CD4-positive, CD25-positive, alpha-beta regulatory T cell (primary cell): ENCODE measurements at regions not wholly inside any gene's neighbourhood (a gene's known extent, or its start where the extent isn't known, plus 50 kb on each side); places are given as distances from the start of the nearest gene placed in this dataset.
A peak's percentile ranks its signal among the peaks of the same experiment; 100 is the strongest.

ENCODE experiments used
- ATAC-seq, 2 donors: fragments of 150-1000 bp; cut with Tn5 transposase; one replicate each; pipeline ENCODE4 v1.10.0; 2021; ENCODE audit warnings: low read depth in 2 of 2, moderate number of reproducible peaks in 2 of 2, moderate library complexity in 1 of 2
- DNase-seq, 3 donors: peaks; one replicate each; pipeline versions ENCODE4 v3.0.0 to v3.0.0-alpha.2; 2012 to 2022; ENCODE audit warnings: mixed read lengths in 1 of 3
- H3K27ac ChIP-seq: one replicate; pipeline ENCODE4 v1.7.0; 2013; ENCODE audit warnings: mild to moderate bottlenecking, low read length; ENCODE audit not compliant: insufficient read depth, poor library complexity, severe bottlenecking
- H3K27me3 ChIP-seq: one replicate; pipeline ENCODE4 v1.7.0; 2013; ENCODE audit warnings: low read length; ENCODE audit not compliant: control insufficient read depth, insufficient read depth
- H3K36me3 ChIP-seq: one replicate; pipeline ENCODE4 v1.7.0; 2013; ENCODE audit warnings: mild to moderate bottlenecking, low read length, moderate library complexity; ENCODE audit not compliant: control insufficient read depth, insufficient read depth
- H3K4me1 ChIP-seq: 2 replicates; pipeline ENCODE4 v1.7.0; 2013; ENCODE audit warnings: mild to moderate bottlenecking, low read length; ENCODE audit not compliant: insufficient read depth, control insufficient read depth, poor library complexity, severe bottlenecking
- H3K4me3 ChIP-seq: one replicate; pipeline ENCODE4 v1.7.0; 2013; ENCODE audit warnings: low read depth, mild to moderate bottlenecking, low read length, moderate library complexity
- H3K9me3 ChIP-seq, 2 experiments: 1 replicate in 1 of 2; 2 replicates in 1 of 2; pipeline ENCODE4 v1.7.0; 2013; ENCODE audit warnings: low read length in 2 of 2, mild to moderate bottlenecking in 1 of 2, moderate library complexity in 1 of 2; ENCODE audit not compliant: control insufficient read depth in 2 of 2
- H3K27ac Mint-ChIP-seq, 3 donors: one replicate each; pipeline ENCODE4 v1.8.0; 2020 to 2022; ENCODE audit warnings: mild to moderate bottlenecking in 3 of 3, mixed read lengths in 3 of 3, moderate library complexity in 2 of 3
- H3K27me3 Mint-ChIP-seq: one replicate; pipeline ENCODE4 v1.8.0; 2022; ENCODE audit warnings: mild to moderate bottlenecking, mixed read lengths
- H3K36me3 Mint-ChIP-seq: one replicate; pipeline ENCODE4 v1.8.0; 2020; ENCODE audit warnings: mixed read lengths
- H3K4me1 Mint-ChIP-seq, 4 donors: one replicate each; pipeline ENCODE4 v1.8.0; 2020 to 2022; ENCODE audit warnings: mixed read lengths in 4 of 4, mild to moderate bottlenecking in 1 of 4
- H3K4me3 Mint-ChIP-seq, 4 donors: one replicate each; pipeline ENCODE4 v1.8.0; 2020 to 2022; ENCODE audit warnings: mild to moderate bottlenecking in 4 of 4, mixed read lengths in 4 of 4, moderate library complexity in 3 of 4
- H3K9me3 Mint-ChIP-seq, 7 donors: one replicate each; pipeline ENCODE4 v1.8.0; 2020 to 2022; ENCODE audit warnings: mixed read lengths in 7 of 7, mild to moderate bottlenecking in 3 of 7, moderate library complexity in 2 of 7

GRCh38 chr12:132416121-132416673 lies 73.8 kb upstream of the FBRSL1 start:
- no peaks in the 10 kb centered on the region for H3K36me3 ChIP-seq
- Mint-ChIP-seq H3K4me1 (peaks cover 0 to 7% (median 0%) of the 10 kb centered on the region in 4 donors), H3K9me3 (peaks cover 0 to 2% (median 0%) of the 10 kb centered on the region in 7 donors), H3K4me3 (no peak overlapping the region), H3K36me3 (no peaks in the 10 kb centered on the region), H3K27me3 (peaks cover 20% of the 10 kb centered on the region), H3K27ac (no peak overlapping the region)
- no peaks in the 10 kb centered on the region for H3K27me3 ChIP-seq
- H3K9me3 ChIP-seq, result no peaks in the 10 kb centered on the region
- ATAC-seq (no peak), DNase-seq (no peak)
- no peak overlapping the region for H3K4me3 ChIP-seq
- no peak overlapping the region for H3K27ac ChIP-seq
- peaks cover 10% of the 10 kb centered on the region for H3K4me1 ChIP-seq

- no peak for ATAC-seq
- no peaks in the 10 kb centered on the region for H3K9me3 Mint-ChIP-seq
- H3K4me1 Mint-ChIP-seq, result peaks cover 0 to 7% (median 0%) of the 10 kb centered on the region in 4 donors
- Histone ChIP-seq H3K9me3 (no peaks in the 10 kb centered on the region), H3K36me3 (no peaks in the 10 kb centered on the region), H3K27me3 (no peaks in the 10 kb centered on the region), H3K4me3 (no peak overlapping the region), H3K4me1 (peaks cover 10% of the 10 kb centered on the region), H3K27ac (no peak overlapping the region)
- no peaks in the 10 kb centered on the region for H3K36me3 Mint-ChIP-seq
- DNase-seq, result peak in 1 of 3 donors; percentile 20
- H3K27ac Mint-ChIP-seq, result no peak overlapping the region
- peaks cover 17% of the 10 kb centered on the region for H3K27me3 Mint-ChIP-seq
- no peak overlapping the region for H3K4me3 Mint-ChIP-seq
These were observed 74.4 kb upstream of the FBRSL1 start for GRCh38 chr12:132415327-132416120.

GRCh38 chr12:132414634-132415326 lies 75.2 kb upstream of the FBRSL1 start:
- peak; percentile 80 to 88 for ATAC-seq
- peaks cover 12% of the 10 kb centered on the region for H3K27me3 Mint-ChIP-seq
- H3K36me3 Mint-ChIP-seq, result no peaks in the 10 kb centered on the region
- peak overlapping the region in 1 of 4 donors; percentile 61 for H3K4me3 Mint-ChIP-seq
- H3K4me3 ChIP-seq, result no peak overlapping the region
- H3K9me3 Mint-ChIP-seq, result no peaks in the 10 kb centered on the region
- peak; percentile 60 to 74 (median 73) for DNase-seq
- H3K36me3 ChIP-seq, result no peaks in the 10 kb centered on the region
- H3K27ac Mint-ChIP-seq, result no peak overlapping the region
- H3K27ac ChIP-seq, result no peak overlapping the region
- peaks cover 10% of the 10 kb centered on the region for H3K4me1 ChIP-seq
- no peaks in the 10 kb centered on the region for H3K9me3 ChIP-seq
- H3K4me1 Mint-ChIP-seq, result peaks cover 0 to 7% (median 0%) of the 10 kb centered on the region in 4 donors
- no peaks in the 10 kb centered on the region for H3K27me3 ChIP-seq

- H3K4me1 ChIP-seq, result peaks cover 10% of the 10 kb centered on the region
- Mint-ChIP-seq H3K27ac (no peak overlapping the region), H3K9me3 (no peaks in the 10 kb centered on the region), H3K27me3 (peaks cover 8% of the 10 kb centered on the region), H3K4me1 (peaks cover 0 to 7% (median 0%) of the 10 kb centered on the region in 4 donors), H3K4me3 (no peak overlapping the region), H3K36me3 (no peaks in the 10 kb centered on the region)
- no peak overlapping the region for H3K4me3 ChIP-seq
- H3K9me3 ChIP-seq, result no peaks in the 10 kb centered on the region
- no peaks in the 10 kb centered on the region for H3K27me3 ChIP-seq
- no peak overlapping the region for H3K27ac ChIP-seq
- no peak for ATAC-seq
- DNase-seq, result no peak
- H3K36me3 ChIP-seq, result no peaks in the 10 kb centered on the region
These were observed 75.9 kb upstream of the FBRSL1 start for GRCh38 chr12:132413931-132414588.

GRCh38 chr12:132411457-132411856 lies 78.5 kb upstream of the FBRSL1 start:
- Histone ChIP-seq H3K9me3 (no peaks in the 10 kb centered on the region), H3K4me3 (no peak overlapping the region), H3K4me1 (peaks cover 10% of the 10 kb centered on the region), H3K27me3 (no peaks in the 10 kb centered on the region), H3K36me3 (no peaks in the 10 kb centered on the region), H3K27ac (no peak overlapping the region)
- no peaks in the 10 kb centered on the region for H3K9me3 Mint-ChIP-seq
- no peak for ATAC-seq
- H3K36me3 Mint-ChIP-seq, result no peaks in the 10 kb centered on the region
- H3K4me1 Mint-ChIP-seq, result peaks cover 0 to 5% (median 0%) of the 10 kb centered on the region in 4 donors
- H3K27me3 Mint-ChIP-seq, result peaks cover 4% of the 10 kb centered on the region
- H3K4me3 Mint-ChIP-seq, result no peak overlapping the region
- DNase-seq, result no peak
- peak overlapping the region in 2 of 3 donors; percentile 62 to 90 for H3K27ac Mint-ChIP-seq

GRCh38 chr12:132410849-132411248 lies 79.1 kb upstream of the FBRSL1 start:
- no peak overlapping the region for H3K4me3 ChIP-seq
- H3K27me3 Mint-ChIP-seq, result peaks cover 4% of the 10 kb centered on the region
- peaks cover 0 to 4% (median 0%) of the 10 kb centered on the region in 4 donors for H3K4me1 Mint-ChIP-seq
- ATAC-seq, result no peak
- DNase-seq, result no peak
- H3K9me3 Mint-ChIP-seq, result no peaks in the 10 kb centered on the region
- H3K36me3 ChIP-seq, result no peaks in the 10 kb centered on the region
- H3K27ac ChIP-seq, result no peak overlapping the region
- no peak overlapping the region for H3K4me3 Mint-ChIP-seq
- H3K27ac Mint-ChIP-seq, result no peak overlapping the region
- H3K36me3 Mint-ChIP-seq, result no peaks in the 10 kb centered on the region
- H3K9me3 ChIP-seq, result no peaks in the 10 kb centered on the region
- no peaks in the 10 kb centered on the region for H3K27me3 ChIP-seq
- H3K4me1 ChIP-seq, result peaks cover 10% of the 10 kb centered on the region

GRCh38 chr12:132410296-132410625 lies 79.7 kb upstream of the FBRSL1 start:
- Histone ChIP-seq H3K4me3 (no peak overlapping the region), H3K27ac (no peak overlapping the region), H3K9me3 (no peaks in the 10 kb centered on the region), H3K36me3 (no peaks in the 10 kb centered on the region), H3K27me3 (no peaks in the 10 kb centered on the region), H3K4me1 (peaks cover 10% of the 10 kb centered on the region)
- no peaks in the 10 kb centered on the region for H3K36me3 Mint-ChIP-seq
- ATAC-seq (no peak), DNase-seq (no peak)
- H3K4me1 Mint-ChIP-seq, result peaks cover 0 to 4% (median 0%) of the 10 kb centered on the region in 4 donors
- peaks cover 4% of the 10 kb centered on the region for H3K27me3 Mint-ChIP-seq
- no peak overlapping the region for H3K4me3 Mint-ChIP-seq
- H3K27ac Mint-ChIP-seq, result no peak overlapping the region
- no peaks in the 10 kb centered on the region for H3K9me3 Mint-ChIP-seq
